VCaP (cell line): ENCODE measurements at regions not wholly inside any gene's neighbourhood (a gene's known extent, or its start where the extent isn't known, plus 50 kb on each side); places are given as distances from the start of the nearest gene placed in this dataset.

ENCODE experiments used
- H3K27ac ChIP-seq: fragments of 450-650 bp; 2 replicates; pipeline ENCODE4 v1.5.1; 2017
- TF ChIP-seq, protein P1 (sequence below): fragments of 450-650 bp; conservative IDR thresholded peaks from 2 replicates; pipeline ENCODE4 v1.5.1; 2017; ENCODE audit warnings: mild to moderate bottlenecking, moderate library complexity

DNA sequence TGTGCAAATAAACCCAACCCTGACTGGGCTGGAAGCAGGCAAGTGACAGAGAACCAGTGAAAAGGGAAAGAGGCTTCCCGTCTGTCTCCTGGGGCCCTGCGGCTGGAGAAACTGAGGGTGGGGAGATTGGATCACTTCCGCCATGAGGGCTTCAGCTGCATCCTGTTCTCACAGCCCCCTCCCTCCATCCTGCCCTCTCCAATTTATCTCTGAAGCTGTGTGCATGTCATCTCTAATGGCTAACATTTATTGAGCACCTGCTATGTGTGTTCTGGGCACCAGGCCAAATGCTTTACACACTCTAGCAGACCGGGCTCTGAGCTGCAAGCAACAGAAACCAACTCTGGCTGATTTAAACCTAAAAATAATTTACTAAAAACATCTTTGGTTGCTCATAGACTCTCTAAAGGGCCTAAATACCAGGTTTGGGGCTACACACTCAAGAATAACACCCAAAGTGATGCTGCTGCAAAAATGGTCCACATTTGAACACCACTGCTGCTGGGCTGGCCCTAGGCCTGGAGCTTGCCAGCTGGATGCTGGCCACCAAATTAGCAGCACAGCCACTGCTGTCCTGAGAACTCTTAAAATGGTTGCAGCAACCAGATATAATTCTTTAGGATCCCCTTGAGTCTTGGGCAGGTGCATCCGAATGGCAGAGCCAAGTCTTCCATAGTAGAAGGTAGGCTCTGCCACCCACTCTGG lies 123.6 kb upstream of the LRFN2 start:
- TF ChIP-seq, protein P1, sequence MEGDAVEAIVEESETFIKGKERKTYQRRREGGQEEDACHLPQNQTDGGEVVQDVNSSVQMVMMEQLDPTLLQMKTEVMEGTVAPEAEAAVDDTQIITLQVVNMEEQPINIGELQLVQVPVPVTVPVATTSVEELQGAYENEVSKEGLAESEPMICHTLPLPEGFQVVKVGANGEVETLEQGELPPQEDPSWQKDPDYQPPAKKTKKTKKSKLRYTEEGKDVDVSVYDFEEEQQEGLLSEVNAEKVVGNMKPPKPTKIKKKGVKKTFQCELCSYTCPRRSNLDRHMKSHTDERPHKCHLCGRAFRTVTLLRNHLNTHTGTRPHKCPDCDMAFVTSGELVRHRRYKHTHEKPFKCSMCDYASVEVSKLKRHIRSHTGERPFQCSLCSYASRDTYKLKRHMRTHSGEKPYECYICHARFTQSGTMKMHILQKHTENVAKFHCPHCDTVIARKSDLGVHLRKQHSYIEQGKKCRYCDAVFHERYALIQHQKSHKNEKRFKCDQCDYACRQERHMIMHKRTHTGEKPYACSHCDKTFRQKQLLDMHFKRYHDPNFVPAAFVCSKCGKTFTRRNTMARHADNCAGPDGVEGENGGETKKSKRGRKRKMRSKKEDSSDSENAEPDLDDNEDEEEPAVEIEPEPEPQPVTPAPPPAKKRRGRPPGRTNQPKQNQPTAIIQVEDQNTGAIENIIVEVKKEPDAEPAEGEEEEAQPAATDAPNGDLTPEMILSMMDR = no peak
- H3K27ac ChIP-seq = peak overlapping the region; percentile 5; the same call in 1 of the 2 replicates

DNA sequence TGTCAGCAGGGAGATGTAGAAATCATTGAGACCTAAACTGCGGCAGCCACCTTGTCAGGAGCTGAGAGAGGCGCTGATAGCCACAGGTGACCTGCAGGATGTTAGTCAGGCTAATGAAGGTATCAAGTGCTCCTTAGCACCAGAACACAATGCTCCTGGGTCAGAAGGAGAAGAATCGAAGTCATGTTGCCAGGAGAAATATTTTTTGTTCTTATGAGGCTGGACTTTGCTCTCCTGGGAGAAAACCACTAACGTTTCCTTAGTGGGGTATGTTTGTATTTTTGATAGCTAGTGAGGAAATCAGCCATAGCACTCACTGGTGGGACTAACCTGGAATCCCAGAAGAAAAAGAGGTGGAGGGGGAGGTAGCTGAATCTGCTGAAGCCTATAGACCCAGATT lies 120.9 kb upstream of the LRFN2 start:
- TF ChIP-seq, protein P1 = no peak
- H3K27ac ChIP-seq = no peak overlapping the region

DNA sequence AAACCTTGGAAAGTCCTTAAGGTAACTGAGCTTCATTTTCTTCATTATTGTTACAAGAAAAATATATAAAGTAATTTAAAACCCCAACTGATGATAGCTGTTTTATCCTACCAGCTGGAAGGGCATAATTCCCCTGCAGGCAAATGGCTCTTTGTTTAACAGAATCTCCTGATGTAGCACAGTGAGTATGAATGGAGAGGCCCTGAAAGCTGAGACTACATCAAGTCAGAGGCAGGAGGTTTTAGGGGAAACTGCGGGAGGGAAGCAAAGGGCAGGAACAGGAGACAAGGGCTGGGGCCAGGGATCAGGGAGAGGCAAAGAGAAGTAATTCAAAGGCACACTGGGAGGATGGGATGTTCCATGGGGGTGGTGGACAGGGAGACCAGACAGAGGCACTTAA lies 119.0 kb upstream of the LRFN2 start:
- TF ChIP-seq, protein P1 = no peak
- no peak overlapping the region for H3K27ac ChIP-seq

DNA sequence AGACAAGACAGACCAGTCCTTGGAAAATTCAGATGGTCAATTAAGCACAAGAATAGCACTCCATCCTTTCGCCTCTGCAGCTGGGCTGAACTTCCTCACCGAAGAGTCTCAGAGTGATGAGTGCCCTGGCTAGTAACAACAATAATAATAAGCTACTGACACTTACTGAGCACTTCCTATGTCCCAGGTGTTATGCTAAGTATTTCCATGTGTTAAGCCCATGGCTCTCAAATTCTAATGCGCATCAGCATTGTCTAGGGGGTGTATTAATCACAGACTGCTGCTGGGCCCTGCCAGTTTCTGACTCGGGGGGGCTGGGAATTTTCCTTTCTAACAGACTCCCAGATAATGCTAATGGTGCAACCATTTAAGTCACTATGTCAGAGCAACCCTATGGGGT lies 118.2 kb upstream of the LRFN2 start:
- TF ChIP-seq, protein P1 = no peak
- H3K27ac ChIP-seq = no peak overlapping the region

DNA sequence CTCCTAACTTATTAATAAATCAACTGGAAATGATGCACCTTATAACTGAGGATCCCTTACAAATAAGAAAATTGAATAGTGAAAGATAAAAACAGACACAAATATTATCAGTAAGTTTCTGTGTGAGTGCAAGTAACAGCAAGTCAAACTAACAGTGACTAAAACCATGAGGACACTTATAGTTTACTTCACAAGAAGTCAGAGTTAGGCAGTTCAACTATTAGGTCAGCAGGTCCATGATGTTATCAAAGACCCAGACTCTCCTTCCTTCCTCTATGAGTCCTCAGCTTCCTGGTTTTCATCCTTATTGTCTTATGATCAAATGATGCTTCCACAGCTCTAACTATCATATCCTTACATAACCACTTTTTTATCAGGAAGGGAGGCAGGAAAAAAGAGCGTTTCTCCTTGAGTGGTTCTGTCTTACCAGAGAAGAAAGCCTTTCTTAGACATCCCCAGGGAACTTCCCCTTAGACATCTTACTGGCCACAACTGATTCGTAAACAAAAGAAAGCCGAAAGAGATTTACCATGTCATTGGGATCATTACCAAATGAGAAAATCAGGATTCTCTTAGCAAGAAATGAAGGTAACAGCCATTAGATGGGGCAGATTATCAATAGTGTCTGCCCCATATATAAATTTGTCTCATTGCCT lies 114.3 kb upstream of the LRFN2 start:
- TF ChIP-seq, protein P1 = no peak
- no peak overlapping the region for H3K27ac ChIP-seq

DNA sequence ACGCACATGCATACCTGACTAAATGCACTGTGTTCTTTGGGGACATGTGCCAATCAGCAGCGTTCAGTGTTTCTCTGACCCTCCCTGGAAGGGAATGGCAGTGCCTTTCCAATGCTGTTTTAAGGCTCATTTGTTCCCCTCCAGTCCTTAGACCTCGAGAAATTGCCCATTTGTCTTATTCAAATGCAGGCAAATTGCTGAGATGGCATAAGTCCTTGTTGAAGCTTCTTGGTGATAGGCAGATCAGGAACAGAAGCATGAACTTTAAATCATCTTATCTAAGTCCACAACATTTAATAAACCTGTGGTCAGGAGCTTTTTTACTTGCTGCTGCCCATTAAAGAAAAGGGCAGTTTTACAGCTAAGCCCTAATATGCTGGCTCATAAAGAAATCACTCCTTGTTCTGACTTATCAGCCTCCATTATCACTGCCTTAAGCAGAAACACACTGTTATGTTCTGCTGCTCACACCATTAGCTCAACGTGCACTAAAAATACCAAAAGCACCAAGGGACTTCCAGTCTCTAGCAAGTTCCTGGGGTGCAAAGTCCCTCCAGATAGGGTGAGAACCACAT lies 112.9 kb upstream of the LRFN2 start:
- no peak overlapping the region for H3K27ac ChIP-seq
- TF ChIP-seq, protein P1 = no peak

DNA sequence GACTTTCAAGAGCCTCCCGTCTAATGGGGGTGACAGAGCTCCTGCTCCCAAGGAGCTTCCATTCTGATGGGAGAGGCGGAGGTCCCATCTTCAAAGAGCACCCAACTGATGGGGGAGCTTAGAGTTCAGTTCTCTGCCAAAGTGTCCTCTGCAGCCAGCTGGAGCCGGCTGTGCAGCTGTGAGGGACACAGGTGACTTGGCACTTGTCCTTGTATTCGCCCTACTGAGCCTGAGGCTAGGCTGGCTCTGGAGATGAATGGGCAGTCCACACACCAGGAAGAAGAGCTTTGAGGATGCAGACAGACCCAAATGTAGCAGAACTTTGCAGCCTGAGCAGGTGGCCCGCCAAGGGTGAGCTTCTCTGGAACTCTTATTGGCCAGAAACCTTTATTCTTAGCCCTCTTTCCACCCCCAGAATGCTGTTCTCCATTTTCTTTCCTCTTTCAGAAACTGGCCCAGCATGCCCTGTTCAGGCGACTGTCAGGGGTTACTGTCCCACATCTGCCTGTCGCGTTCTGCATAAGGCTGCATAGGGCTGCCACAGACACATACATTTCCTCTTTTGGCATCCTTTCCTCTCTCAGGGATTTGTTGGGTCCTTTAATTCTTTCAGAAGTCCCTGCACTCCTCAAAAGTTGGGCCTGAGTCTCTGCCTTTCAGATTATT lies 108.7 kb upstream of the LRFN2 start:
- TF ChIP-seq, protein P1 = no peak
- H3K27ac ChIP-seq = no peak overlapping the region
